Tibial nerve (tissue), 4 donors: ENCODE measurements at regions not wholly inside any gene's neighbourhood (a gene's known extent, or its start where the extent isn't known, plus 50 kb on each side); places are given as distances from the start of the nearest gene placed in this dataset.

ENCODE experiments used
- CTCF ChIP-seq, 5 experiments: fragments of 200-600 bp in 3 of 5; fragments of 450-650 bp in 2 of 5; sonication (generic) in 3 of 5; IDR thresholded peaks; one replicate each; pipeline ENCODE4 v1.5.1; 2016 to 2019; ENCODE audit warnings: antibody characterized with exemption in 5 of 5, mild to moderate bottlenecking in 3 of 5, moderate library complexity in 2 of 5
- EP300 ChIP-seq, 2 donors: sonication (generic); formaldehyde crosslinking; IDR thresholded peaks; one replicate each; pipeline ENCODE4 v1.6.1; 2017; ENCODE audit warnings: antibody characterized with exemption in 2 of 2, mild to moderate bottlenecking in 1 of 2
- POLR2A ChIP-seq, 2 donors: fragments of 450-650 bp; IDR thresholded peaks; one replicate each; pipeline ENCODE4 v1.6.1; 2017; ENCODE audit warnings: antibody characterized with exemption in 2 of 2, mild to moderate bottlenecking in 2 of 2, moderate library complexity in 2 of 2

- no peak for TF ChIP-seq CTCF (IDR thresholded peaks at IDR 0.05)
- no peak for TF ChIP-seq EP300 (IDR thresholded peaks at IDR 0.05)
- no peak for TF ChIP-seq POLR2A (IDR thresholded peaks at IDR 0.05)
Measured at GRCh38 chr7:45495618-45496017, 78.5 kb upstream of the ADCY1 start.
